Neural cell (in vitro differentiated cells): ENCODE measurements at regions not wholly inside any gene's neighbourhood (a gene's known extent, or its start where the extent isn't known, plus 50 kb on each side); places are given as distances from the start of the nearest gene placed in this dataset.

ENCODE experiments used
- H2AFZ ChIP-seq: fragments of 200-600, 300-800 bp; sonication (generic), shearing (Covaris generic); 2 replicates; pipeline ENCODE4 v1.6.0; 2014; ENCODE audit warnings: low read depth, mild to moderate bottlenecking, antibody characterized with exemption, low read length, moderate library complexity
- H3F3A ChIP-seq: fragments of 200-600 bp; shearing (Covaris generic); 2 replicates; pipeline ENCODE4 v1.6.1; 2016; ENCODE audit warnings: mild to moderate bottlenecking, moderate library complexity, mixed read lengths, antibody characterized with exemption, low read length; ENCODE audit not compliant: insufficient read depth, poor library complexity, severe bottlenecking
- H3K27ac ChIP-seq: fragments of 200-600, 300-800 bp; sonication (generic), shearing (Covaris generic); 2 replicates; pipeline ENCODE4 v1.5.1; 2014; ENCODE audit warnings: mild to moderate bottlenecking, low read length, moderate library complexity
- H3K27me3 ChIP-seq: fragments of 300-800, 200-600 bp; sonication (generic), shearing (Covaris generic); 2 replicates; pipeline ENCODE4 v1.6.0; 2014; ENCODE audit warnings: mild to moderate bottlenecking, low read depth, low read length, moderate library complexity; ENCODE audit not compliant: insufficient read depth
- H3K36me3 ChIP-seq: fragments of 300-800, 200-600 bp; sonication (generic), shearing (Covaris generic); 2 replicates; pipeline ENCODE4 v1.5.1; 2014; ENCODE audit warnings: mild to moderate bottlenecking, antibody characterized with exemption, low read length, moderate library complexity; ENCODE audit not compliant: insufficient read depth
- H3K4me2 ChIP-seq: fragments of 300-800, 200-600 bp; sonication (generic), shearing (Covaris generic); 2 replicates; pipeline ENCODE4 v1.6.0; 2014; ENCODE audit warnings: mild to moderate bottlenecking, low read length
- H3K4me3 ChIP-seq: fragments of 300-800, 200-600 bp; sonication (generic), shearing (Covaris generic); 2 replicates; pipeline ENCODE4 v1.5.1; 2014; ENCODE audit warnings: mild to moderate bottlenecking, low read length, moderate library complexity
- H3K79me2 ChIP-seq: fragments of 200-600 bp; shearing (Covaris generic); replicated peaks from 2 replicates; pipeline ENCODE4 v1.6.0; 2014; ENCODE audit warnings: mild to moderate bottlenecking, low read length, moderate library complexity; ENCODE audit not compliant: insufficient read depth
- H3K9ac ChIP-seq: fragments of 300-800, 200-600 bp; sonication (generic), shearing (Covaris generic); 2 replicates; pipeline ENCODE4 v1.6.1; 2016; ENCODE audit warnings: mild to moderate bottlenecking, low read length, mixed read lengths
- H3K9me2 ChIP-seq: fragments of 200-600 bp; shearing (Covaris generic); 2 replicates; pipeline ENCODE4 v1.6.1; 2016; ENCODE audit warnings: mild to moderate bottlenecking, low read length, mixed read lengths; ENCODE audit not compliant: insufficient read depth
- H3K9me3 ChIP-seq: fragments of 200-600, 300-800 bp; sonication (generic), shearing (Covaris generic); 2 replicates; pipeline ENCODE4 v1.6.1; 2016; ENCODE audit warnings: mild to moderate bottlenecking, mixed run types, low read length, moderate library complexity, mixed read lengths
- H4K20me1 ChIP-seq: fragments of 200-600 bp; shearing (Covaris generic); 2 replicates; pipeline ENCODE4 v1.6.1; 2016; ENCODE audit warnings: mild to moderate bottlenecking, mixed run types; ENCODE audit not compliant: insufficient read depth
- EP300 ChIP-seq: fragments of 450-650 bp; conservative IDR thresholded peaks from 2 replicates; pipeline ENCODE4 v1.6.1; 2014; ENCODE audit warnings: antibody characterized with exemption, mild to moderate bottlenecking, moderate library complexity; ENCODE audit not compliant: poor library complexity, severe bottlenecking
- EZH2 ChIP-seq: fragments of 200-600, 300-800 bp; shearing (Covaris generic), sonication (generic); IDR thresholded peaks from 2 replicates; pipeline ENCODE4 v1.6.1; 2014; ENCODE audit warnings: antibody characterized with exemption, low read length, borderline replicate concordance, mild to moderate bottlenecking; ENCODE audit not compliant: insufficient read depth, poor library complexity, severe bottlenecking
- MXI1 ChIP-seq: fragments of 450-650 bp; conservative IDR thresholded peaks from 2 replicates; pipeline ENCODE4 v1.6.1; 2014; ENCODE audit warnings: antibody characterized with exemption, mild to moderate bottlenecking; ENCODE audit not compliant: poor library complexity, severe bottlenecking
- POLR2AphosphoS5 ChIP-seq: IDR thresholded peaks from 2 replicates; pipeline ENCODE4 v1.6.1; 2012
- RAD21 ChIP-seq: fragments of 450-650 bp; conservative IDR thresholded peaks from 2 replicates; pipeline ENCODE4 v1.6.1; 2014; ENCODE audit warnings: antibody characterized with exemption, mild to moderate bottlenecking, moderate library complexity
- SMC3 ChIP-seq: fragments of 450-650 bp; conservative IDR thresholded peaks from 2 replicates; pipeline ENCODE4 v1.6.1; 2014; ENCODE audit warnings: antibody characterized with exemption, mild to moderate bottlenecking, moderate library complexity; ENCODE audit not compliant: poor library complexity
- TAF1 ChIP-seq: IDR thresholded peaks from 2 replicates; pipeline ENCODE4 v1.6.1; 2012; ENCODE audit warnings: low read depth
- TF ChIP-seq, protein P1 (sequence below): IDR thresholded peaks from 2 replicates; pipeline ENCODE4 v1.6.1; 2012; ENCODE audit warnings: borderline replicate concordance
- TF ChIP-seq, protein P2 (sequence below): fragments of 450-650 bp; IDR thresholded peaks from 2 replicates; pipeline ENCODE4 v1.5.1; 2014; ENCODE audit warnings: antibody characterized with exemption, mild to moderate bottlenecking, moderate library complexity; ENCODE audit not compliant: poor library complexity, severe bottlenecking

DNA sequence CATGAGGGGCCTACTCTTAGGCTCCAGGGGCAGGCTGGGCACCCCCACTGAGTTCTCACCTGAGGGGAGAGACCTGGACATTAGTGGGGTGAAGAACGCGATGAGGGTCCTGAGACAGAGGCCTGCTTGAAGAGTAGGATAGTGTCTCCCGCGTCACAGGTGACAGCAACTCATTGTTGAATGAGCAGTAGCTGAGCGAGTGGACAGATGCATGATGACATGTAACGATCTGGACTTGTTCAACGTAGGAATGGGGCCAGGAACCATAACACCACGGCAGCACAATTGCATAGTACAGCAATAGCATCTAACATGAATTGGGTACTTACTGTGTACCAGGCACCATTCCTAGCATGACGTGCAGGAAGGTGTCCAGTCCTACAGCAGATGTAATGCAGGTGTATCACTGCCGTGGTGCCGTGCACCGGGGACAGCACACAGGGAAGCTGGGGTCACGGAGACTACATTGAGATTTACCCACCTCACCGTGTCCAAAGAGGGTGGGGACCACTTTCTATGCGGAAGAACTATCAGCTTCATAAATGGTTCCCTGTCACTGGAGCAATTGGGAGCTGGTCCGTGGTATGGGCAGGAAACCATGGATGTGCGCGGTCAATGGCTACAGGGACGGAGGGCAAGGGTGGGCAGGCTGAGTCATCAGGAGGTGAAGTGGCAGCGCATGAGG lies 1019.1 kb downstream of the TBC1D22A start:
- no peak overlapping the region for H3K4me2 ChIP-seq
- H4K20me1 ChIP-seq = no peaks in the 10 kb centered on the region
- H2AFZ ChIP-seq = no peak overlapping the region
- no peaks in the 10 kb centered on the region for H3K36me3 ChIP-seq
- H3K27ac ChIP-seq = no peak overlapping the region
- H3F3A ChIP-seq = no peaks in the 10 kb centered on the region
- no peaks in the 10 kb centered on the region for H3K27me3 ChIP-seq
- no peak overlapping the region for H3K9ac ChIP-seq
- H3K9me3 ChIP-seq = peaks cover 6% of the 10 kb centered on the region
- TF ChIP-seq MXI1 (no peak), RAD21 (no peak), TAF1 (no peak), EP300 (no peak)
- TF ChIP-seq, protein P1, sequence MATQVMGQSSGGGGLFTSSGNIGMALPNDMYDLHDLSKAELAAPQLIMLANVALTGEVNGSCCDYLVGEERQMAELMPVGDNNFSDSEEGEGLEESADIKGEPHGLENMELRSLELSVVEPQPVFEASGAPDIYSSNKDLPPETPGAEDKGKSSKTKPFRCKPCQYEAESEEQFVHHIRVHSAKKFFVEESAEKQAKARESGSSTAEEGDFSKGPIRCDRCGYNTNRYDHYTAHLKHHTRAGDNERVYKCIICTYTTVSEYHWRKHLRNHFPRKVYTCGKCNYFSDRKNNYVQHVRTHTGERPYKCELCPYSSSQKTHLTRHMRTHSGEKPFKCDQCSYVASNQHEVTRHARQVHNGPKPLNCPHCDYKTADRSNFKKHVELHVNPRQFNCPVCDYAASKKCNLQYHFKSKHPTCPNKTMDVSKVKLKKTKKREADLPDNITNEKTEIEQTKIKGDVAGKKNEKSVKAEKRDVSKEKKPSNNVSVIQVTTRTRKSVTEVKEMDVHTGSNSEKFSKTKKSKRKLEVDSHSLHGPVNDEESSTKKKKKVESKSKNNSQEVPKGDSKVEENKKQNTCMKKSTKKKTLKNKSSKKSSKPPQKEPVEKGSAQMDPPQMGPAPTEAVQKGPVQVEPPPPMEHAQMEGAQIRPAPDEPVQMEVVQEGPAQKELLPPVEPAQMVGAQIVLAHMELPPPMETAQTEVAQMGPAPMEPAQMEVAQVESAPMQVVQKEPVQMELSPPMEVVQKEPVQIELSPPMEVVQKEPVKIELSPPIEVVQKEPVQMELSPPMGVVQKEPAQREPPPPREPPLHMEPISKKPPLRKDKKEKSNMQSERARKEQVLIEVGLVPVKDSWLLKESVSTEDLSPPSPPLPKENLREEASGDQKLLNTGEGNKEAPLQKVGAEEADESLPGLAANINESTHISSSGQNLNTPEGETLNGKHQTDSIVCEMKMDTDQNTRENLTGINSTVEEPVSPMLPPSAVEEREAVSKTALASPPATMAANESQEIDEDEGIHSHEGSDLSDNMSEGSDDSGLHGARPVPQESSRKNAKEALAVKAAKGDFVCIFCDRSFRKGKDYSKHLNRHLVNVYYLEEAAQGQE = no peak
- TF ChIP-seq, protein P2, sequence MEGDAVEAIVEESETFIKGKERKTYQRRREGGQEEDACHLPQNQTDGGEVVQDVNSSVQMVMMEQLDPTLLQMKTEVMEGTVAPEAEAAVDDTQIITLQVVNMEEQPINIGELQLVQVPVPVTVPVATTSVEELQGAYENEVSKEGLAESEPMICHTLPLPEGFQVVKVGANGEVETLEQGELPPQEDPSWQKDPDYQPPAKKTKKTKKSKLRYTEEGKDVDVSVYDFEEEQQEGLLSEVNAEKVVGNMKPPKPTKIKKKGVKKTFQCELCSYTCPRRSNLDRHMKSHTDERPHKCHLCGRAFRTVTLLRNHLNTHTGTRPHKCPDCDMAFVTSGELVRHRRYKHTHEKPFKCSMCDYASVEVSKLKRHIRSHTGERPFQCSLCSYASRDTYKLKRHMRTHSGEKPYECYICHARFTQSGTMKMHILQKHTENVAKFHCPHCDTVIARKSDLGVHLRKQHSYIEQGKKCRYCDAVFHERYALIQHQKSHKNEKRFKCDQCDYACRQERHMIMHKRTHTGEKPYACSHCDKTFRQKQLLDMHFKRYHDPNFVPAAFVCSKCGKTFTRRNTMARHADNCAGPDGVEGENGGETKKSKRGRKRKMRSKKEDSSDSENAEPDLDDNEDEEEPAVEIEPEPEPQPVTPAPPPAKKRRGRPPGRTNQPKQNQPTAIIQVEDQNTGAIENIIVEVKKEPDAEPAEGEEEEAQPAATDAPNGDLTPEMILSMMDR = no peak
- no peak overlapping the region for H3K4me3 ChIP-seq
- no peaks in the 10 kb centered on the region for H3K9me2 ChIP-seq
- H3K79me2 ChIP-seq = no peaks in the 10 kb centered on the region

DNA sequence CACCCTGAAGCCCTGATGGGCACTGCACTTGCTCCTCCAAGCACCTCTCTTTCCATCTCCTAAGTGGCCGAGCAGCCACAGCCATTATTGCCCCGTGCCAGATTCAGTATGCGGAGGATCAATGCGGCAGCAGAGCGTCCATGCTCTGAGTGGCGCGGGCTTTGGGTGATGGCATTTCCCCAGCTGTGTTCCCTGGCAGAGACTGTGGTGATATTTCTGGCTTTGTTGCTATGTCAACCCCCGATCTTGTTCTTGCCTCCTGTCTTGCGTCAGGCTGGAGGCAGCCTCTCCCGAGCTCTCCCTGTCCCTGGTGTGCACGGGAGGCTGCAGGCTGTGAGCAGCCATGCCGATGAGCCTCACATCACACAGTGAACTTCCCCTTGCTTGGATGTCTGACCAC lies 1018.6 kb downstream of the TBC1D22A start:
- TF ChIP-seq RAD21 = no peak
- TF ChIP-seq MXI1 = no peak
- no peak for TF ChIP-seq POLR2AphosphoS5
- TF ChIP-seq TAF1 = no peak
- TF ChIP-seq, protein P2 = no peak
- TF ChIP-seq, protein P1 = no peak
- TF ChIP-seq SMC3 = no peak
- no peak for TF ChIP-seq EZH2
- no peak for TF ChIP-seq EP300
- H3K79me2 ChIP-seq = no peaks in the 10 kb centered on the region
- H2AFZ ChIP-seq = no peak overlapping the region
- no peak overlapping the region for H3K4me2 ChIP-seq
- H3K36me3 ChIP-seq = no peaks in the 10 kb centered on the region
- H3K27me3 ChIP-seq = no peaks in the 10 kb centered on the region
- no peak overlapping the region for H3K27ac ChIP-seq
- H3K9me3 ChIP-seq = peaks cover 6% of the 10 kb centered on the region
- no peak overlapping the region for H3K4me3 ChIP-seq
- no peak overlapping the region for H3K9ac ChIP-seq
- H4K20me1 ChIP-seq = no peaks in the 10 kb centered on the region
- H3F3A ChIP-seq = no peaks in the 10 kb centered on the region
- H3K9me2 ChIP-seq = no peaks in the 10 kb centered on the region
